IMR-90 (cell line): ENCODE measurements at regions not wholly inside any gene's neighbourhood (a gene's known extent, or its start where the extent isn't known, plus 50 kb on each side); places are given as distances from the start of the nearest gene placed in this dataset.

ENCODE experiments used
- ATAC-seq: fragments of 200-7000 bp; cut with Tn5 transposase; 2 replicates; pipeline ENCODE4 v1.9.1; 2020; ENCODE audit warnings: low read depth, mild to moderate bottlenecking, moderate library complexity
- BruUV-seq: library from RNA; stranded (reverse); fragments of 400-500 nt; replicated peaks from 2 replicates; lab custom pipeline; 2021; lab: Mats Ljungman, UMichigan
- CTCF ChIA-PET: fragments of 300-600 bp; formaldehyde crosslinking; extraction: SDS; loops from one replicate; lab custom pipeline; 2021; ENCODE audit warnings: antibody characterized with exemption; lab: Yijun Ruan, JAX
- POLR2A ChIA-PET: fragments of 300-600 bp; sonication (Branson Sonifier 250); formaldehyde crosslinking; loops from one replicate; lab custom pipeline; 2022; ENCODE audit warnings: antibody characterized with exemption; ENCODE audit not compliant: unreplicated experiment; lab: Charles Lee
- DNase-seq: peaks from one replicate; pipeline ENCODE4 v3.0.0; 2013
- H2AFZ ChIP-seq: replicated peaks from 2 replicates; pipeline ENCODE3; 2013; ENCODE audit warnings: low read length, mild to moderate bottlenecking; ENCODE audit not compliant: poor library complexity
- H2AK5ac ChIP-seq: 2 replicates; pipeline ENCODE4 v1.6.1; 2013; ENCODE audit warnings: low read depth, low read length, inconsistent platforms
- H2AK9ac ChIP-seq: replicated peaks from 2 replicates; pipeline ENCODE3; 2013; ENCODE audit warnings: mild to moderate bottlenecking, low read depth, low read length, moderate library complexity; ENCODE audit not compliant: poor library complexity
- H2BK120ac ChIP-seq: 2 replicates; pipeline ENCODE4 v1.6.1; 2013; ENCODE audit warnings: low read depth, low read length, inconsistent platforms
- H2BK15ac ChIP-seq: 3 replicates; pipeline ENCODE4 v1.6.1; 2013; ENCODE audit warnings: low read depth, low read length, inconsistent platforms
- H2BK20ac ChIP-seq: 2 replicates; pipeline ENCODE4 v1.6.1; 2013; ENCODE audit warnings: low read depth, mild to moderate bottlenecking, inconsistent platforms, low read length, moderate library complexity
- H2BK5ac ChIP-seq: 2 replicates; pipeline ENCODE4 v1.6.1; 2013; ENCODE audit warnings: mild to moderate bottlenecking, low read depth, low read length, inconsistent platforms; ENCODE audit not compliant: poor library complexity, severe bottlenecking
- H3K14ac ChIP-seq: replicated peaks from 2 replicates; pipeline ENCODE4 v1.6.1; 2013; ENCODE audit warnings: low read depth, low read length, inconsistent platforms
- H3K18ac ChIP-seq: 2 replicates; pipeline ENCODE4 v1.6.1; 2013; ENCODE audit warnings: low read depth, low read length, control low read depth
- H3K23ac ChIP-seq: 2 replicates; pipeline ENCODE4 v1.6.1; 2013; ENCODE audit warnings: low read depth, low read length, inconsistent platforms
- H3K27ac ChIP-seq: 2 replicates; pipeline ENCODE4 v1.5.1; 2013; ENCODE audit warnings: mild to moderate bottlenecking, control low read depth, low read length; ENCODE audit not compliant: insufficient read depth
- H3K27me3 ChIP-seq: 2 replicates; pipeline ENCODE4 v1.6.1; 2013; ENCODE audit warnings: low read length; ENCODE audit not compliant: control insufficient read depth, insufficient read depth
- H3K36me3 ChIP-seq: 2 replicates; pipeline ENCODE4 v1.6.1; 2013; ENCODE audit warnings: low read length, mixed read lengths; ENCODE audit not compliant: control insufficient read depth, insufficient read depth
- H3K4ac ChIP-seq: 2 replicates; pipeline ENCODE4 v1.6.1; 2013; ENCODE audit warnings: low read depth, low read length, inconsistent platforms
- H3K4me1 ChIP-seq: 2 replicates; pipeline ENCODE4 v1.6.1; 2013; ENCODE audit warnings: low read length, mixed read lengths; ENCODE audit not compliant: control insufficient read depth, insufficient read depth
- H3K4me2 ChIP-seq: 2 replicates; pipeline ENCODE4 v1.6.1; 2013; ENCODE audit warnings: low read depth, mild to moderate bottlenecking, control low read depth, low read length, moderate library complexity
- H3K4me3 ChIP-seq: 2 replicates; pipeline ENCODE4 v1.5.1; 2013; ENCODE audit warnings: low read depth, mild to moderate bottlenecking, control low read depth, low read length, moderate library complexity; ENCODE audit not compliant: insufficient read depth
- H3K56ac ChIP-seq: 2 replicates; pipeline ENCODE4 v1.6.1; 2013; ENCODE audit warnings: low read length, inconsistent platforms; ENCODE audit not compliant: insufficient read depth; ENCODE audit errors: extremely low read depth
- H3K79me1 ChIP-seq, 2 experiments: 2 replicates each; pipeline ENCODE4 v1.6.1; 2013; ENCODE audit warnings: low read length in 2 of 2, inconsistent platforms in 1 of 2, low read depth in 1 of 2
- H3K9ac ChIP-seq: 2 replicates; pipeline ENCODE4 v1.6.1; 2013; ENCODE audit warnings: low read depth, low read length, control low read depth
- H3K9me1 ChIP-seq: 2 replicates; pipeline ENCODE4 v1.6.1; 2013; ENCODE audit warnings: low read length, inconsistent platforms; ENCODE audit not compliant: insufficient read depth
- H3K9me3 ChIP-seq: 2 replicates; pipeline ENCODE4 v1.6.1; 2013; ENCODE audit warnings: low read length; ENCODE audit not compliant: control insufficient read depth, insufficient read depth
- H4K20me1 ChIP-seq: 2 replicates; pipeline ENCODE4 v1.6.1; 2013; ENCODE audit warnings: low read length, inconsistent platforms; ENCODE audit not compliant: insufficient read depth
- H4K5ac ChIP-seq: 2 replicates; pipeline ENCODE4 v1.6.1; 2013; ENCODE audit warnings: mild to moderate bottlenecking, low read depth, low read length, control low read depth
- H4K8ac ChIP-seq, 2 experiments: 2 replicates each; pipeline ENCODE4 v1.6.1; 2013; ENCODE audit warnings: low read depth in 2 of 2, low read length in 2 of 2, control low read depth in 1 of 2, inconsistent platforms in 1 of 2
- H4K91ac ChIP-seq: 2 replicates; pipeline ENCODE4 v1.6.1; 2013; ENCODE audit warnings: low read depth, low read length, inconsistent platforms; ENCODE audit not compliant: insufficient read depth
- BHLHE40 ChIP-seq: fragments of 150-350 bp; IDR thresholded peaks from 2 replicates; pipeline ENCODE4 v1.6.1; 2016; ENCODE audit warnings: mild to moderate bottlenecking, low read depth, low read length
- CEBPB ChIP-seq: IDR thresholded peaks from 2 replicates; pipeline ENCODE4 v1.6.1; 2012; ENCODE audit warnings: low read depth, low read length, improper control_type of control experiment
- CHD1 ChIP-seq: IDR thresholded peaks from 2 replicates; pipeline ENCODE4 v1.6.1; 2012; ENCODE audit warnings: low read depth, low read length, improper control_type of control experiment
- CTCF ChIP-seq: conservative IDR thresholded peaks from 2 replicates; pipeline ENCODE4 v1.5.1; 2012; ENCODE audit warnings: mild to moderate bottlenecking, low read depth, low read length, improper control_type of control experiment
- ELK1 ChIP-seq: fragments of 150-350 bp; IDR thresholded peaks from 2 replicates; pipeline ENCODE4 v1.6.1; 2016; ENCODE audit warnings: low read depth, mild to moderate bottlenecking, low read length, moderate library complexity, borderline replicate concordance
- FOS ChIP-seq: fragments of 150-350 bp; IDR thresholded peaks from 2 replicates; pipeline ENCODE4 v1.6.1; 2016; ENCODE audit warnings: low read depth, low read length
- MAFK ChIP-seq: IDR thresholded peaks from 2 replicates; pipeline ENCODE4 v1.6.1; 2012; ENCODE audit warnings: low read depth, low read length, improper control_type of control experiment
- MAZ ChIP-seq: IDR thresholded peaks from 2 replicates; pipeline ENCODE4 v1.6.1; 2012; ENCODE audit warnings: low read depth, mild to moderate bottlenecking, low read length, improper control_type of control experiment, moderate library complexity, borderline replicate concordance
- MXI1 ChIP-seq: IDR thresholded peaks from 2 replicates; pipeline ENCODE4 v1.6.1; 2012; ENCODE audit warnings: low read depth, mild to moderate bottlenecking, low read length, moderate library complexity, borderline replicate concordance
- NFE2L2 ChIP-seq: fragments of 150-350 bp; IDR thresholded peaks from 2 replicates; pipeline ENCODE4 v1.6.1; 2016; ENCODE audit warnings: low read depth, mild to moderate bottlenecking, low read length
- POLR2A ChIP-seq: IDR thresholded peaks from 2 replicates; pipeline ENCODE4 v1.6.1; 2012; ENCODE audit warnings: mild to moderate bottlenecking, low read depth, low read length
- RAD21 ChIP-seq: IDR thresholded peaks from 2 replicates; pipeline ENCODE4 v1.6.1; 2012; ENCODE audit warnings: low read length, improper control_type of control experiment
- RCOR1 ChIP-seq: IDR thresholded peaks from 2 replicates; pipeline ENCODE4 v1.6.1; 2012; ENCODE audit warnings: mild to moderate bottlenecking, low read length, improper control_type of control experiment; ENCODE audit not compliant: insufficient replicate concordance
- RFX5 ChIP-seq: IDR thresholded peaks from 2 replicates; pipeline ENCODE4 v1.8.0; 2012; ENCODE audit warnings: low read depth, mild to moderate bottlenecking, low read length, moderate library complexity
- SMC3 ChIP-seq: fragments of 150-350 bp; IDR thresholded peaks from 2 replicates; pipeline ENCODE4 v1.6.1; 2016; ENCODE audit warnings: low read depth, mild to moderate bottlenecking, antibody characterized with exemption, low read length, moderate library complexity
- USF2 ChIP-seq: fragments of 150-350 bp; IDR thresholded peaks from 2 replicates; pipeline ENCODE4 v1.6.1; 2017; ENCODE audit warnings: mild to moderate bottlenecking, antibody characterized with exemption, low read length, low read depth
- WGBS, 2 experiments: methylation state at CpG; one replicate each; pipeline versions ENCODE4 v1.1.5 to v1.1.7; 2013; ENCODE audit warnings: missing lambda C conversion rate in 2 of 2; ENCODE audit not compliant: insufficient read length in 1 of 2; ENCODE audit errors: extremely low coverage in 2 of 2; 5-methylcytosine and 5-hydroxymethylcytosine counted together
- dilution Hi-C: fragments of 300-500 bp; cut with HindIII; formaldehyde crosslinking; loops from one replicate; pipeline ENCODE4 v1.14.3; 2018; ENCODE audit warnings: low sequenced_read_pairs; ENCODE audit not compliant: unreplicated experiment
- in situ Hi-C: fragments of 300-500 bp; cut with MboI; formaldehyde crosslinking; loops from 3 replicates; pipeline ENCODE4 v1.14.3; 2019; ENCODE audit warnings: low sequenced_read_pairs, inconsistent platforms, mixed read lengths
- intact Hi-C: fragments of 100-400 bp; cut with micrococcal nuclease; formaldehyde crosslinking; loops from 2 replicates; pipeline ENCODE4 v1.10.0; 2022

GRCh38 chr2:5076599-5076998 is 615.6 kb upstream of the SOX11 start:
- H3K4me3 ChIP-seq: no peak overlapping the region
- no peak for TF ChIP-seq FOS
- no peak for TF ChIP-seq RCOR1
- TF ChIP-seq CHD1: no peak
- TF ChIP-seq CEBPB: no peak
- no peak for TF ChIP-seq NFE2L2
- no peak for TF ChIP-seq BHLHE40
- TF ChIP-seq MAFK: no peak
- TF ChIP-seq USF2: no peak
- TF ChIP-seq MAZ: no peak
- no peak for TF ChIP-seq RAD21
- no peak for TF ChIP-seq ELK1
- TF ChIP-seq MXI1: no peak
- no peak for TF ChIP-seq CTCF
- TF ChIP-seq POLR2A: no peak
- TF ChIP-seq SMC3: no peak
- TF ChIP-seq RFX5: no peak
- H2BK20ac ChIP-seq: no peak overlapping the region
- peaks cover 17% of the 10 kb centered on the region for H3K9me3 ChIP-seq
- no peak overlapping the region for H3K4me2 ChIP-seq
- H2BK120ac ChIP-seq: no peak overlapping the region
- WGBS, 2 experiments: no CpG with 5 or more reads among the region's 3 CpGs
- POLR2A ChIA-PET: no interaction called here
- H2AFZ ChIP-seq: no peak overlapping the region
- in situ Hi-C loops: no loop called here
- no peak overlapping the region for H2AK9ac ChIP-seq
- dilution Hi-C loops: no loop called here
- no peak overlapping the region for H2BK15ac ChIP-seq
- H4K8ac ChIP-seq: no peak overlapping the region
- no peak overlapping the region for H3K23ac ChIP-seq
- H3K9ac ChIP-seq: no peak overlapping the region
- no peak for ATAC-seq
- H3K4me1 ChIP-seq: no peaks in the 10 kb centered on the region
- intact Hi-C loops: no loop called here
- no peak for DNase-seq
- H3K14ac ChIP-seq: no peak overlapping the region
- BruUV-seq: no TSS peak
- H2BK5ac ChIP-seq: no peak overlapping the region
- H2AK5ac ChIP-seq: no peak overlapping the region
- H3K56ac ChIP-seq: no peak overlapping the region
- H4K20me1 ChIP-seq: no peaks in the 10 kb centered on the region
- no peaks in the 10 kb centered on the region for H3K79me1 ChIP-seq
- H3K4ac ChIP-seq: no peak overlapping the region
- H4K5ac ChIP-seq: no peak overlapping the region
- H3K36me3 ChIP-seq: no peaks in the 10 kb centered on the region
- no peak overlapping the region for H3K18ac ChIP-seq
- CTCF ChIA-PET: no interaction called here
- no peak overlapping the region for H4K91ac ChIP-seq
- no peaks in the 10 kb centered on the region for H3K27me3 ChIP-seq
- no peaks in the 10 kb centered on the region for H3K9me1 ChIP-seq
- H3K27ac ChIP-seq: no peak overlapping the region
